HUES48 (cell line): ENCODE measurements at regions not wholly inside any gene's neighbourhood (a gene's known extent, or its start where the extent isn't known, plus 50 kb on each side); places are given as distances from the start of the nearest gene placed in this dataset.
A peak's percentile ranks its signal among the peaks of the same experiment; 100 is the strongest.

Experiments
- H3K27ac ChIP-seq: one replicate; pipeline ENCODE4 v1.7.0; 2013; ENCODE audit warnings: low read depth, low read length, inconsistent platforms
- H3K27me3 ChIP-seq: 2 replicates; pipeline ENCODE4 v1.6.1; 2013; ENCODE audit warnings: mild to moderate bottlenecking, low read length; ENCODE audit not compliant: control insufficient read depth, insufficient read depth
- H3K36me3 ChIP-seq: 2 replicates; pipeline ENCODE4 v1.6.1; 2013; ENCODE audit warnings: low read length; ENCODE audit not compliant: control insufficient read depth, insufficient read depth
- H3K4me1 ChIP-seq: 2 replicates; pipeline ENCODE4 v1.6.1; 2013; ENCODE audit warnings: mild to moderate bottlenecking, low read length; ENCODE audit not compliant: control insufficient read depth, insufficient read depth
- H3K4me3 ChIP-seq: 2 replicates; pipeline ENCODE4 v1.5.1; 2013; ENCODE audit warnings: mild to moderate bottlenecking, low read depth, low read length
- H3K9ac ChIP-seq: 2 replicates; pipeline ENCODE4 v1.6.1; 2013; ENCODE audit warnings: mild to moderate bottlenecking, low read depth, low read length, moderate library complexity
- H3K9me3 ChIP-seq: 2 replicates; pipeline ENCODE4 v1.6.1; 2013; ENCODE audit warnings: low read length; ENCODE audit not compliant: control insufficient read depth, insufficient read depth

- Histone ChIP-seq H3K4me1 (peaks cover 52% of the 10 kb centered on the region), H3K9ac (no peak overlapping the region), H3K27me3 (no peaks in the 10 kb centered on the region), H3K36me3 (no peaks in the 10 kb centered on the region), H3K9me3 (peaks cover 4% of the 10 kb centered on the region), H3K4me3 (no peak overlapping the region), H3K27ac (peak overlapping the region; percentile 59)
Measured at GRCh38 chr11:43074810-43075209, 237.0 kb upstream of the API5 start.

DNA sequence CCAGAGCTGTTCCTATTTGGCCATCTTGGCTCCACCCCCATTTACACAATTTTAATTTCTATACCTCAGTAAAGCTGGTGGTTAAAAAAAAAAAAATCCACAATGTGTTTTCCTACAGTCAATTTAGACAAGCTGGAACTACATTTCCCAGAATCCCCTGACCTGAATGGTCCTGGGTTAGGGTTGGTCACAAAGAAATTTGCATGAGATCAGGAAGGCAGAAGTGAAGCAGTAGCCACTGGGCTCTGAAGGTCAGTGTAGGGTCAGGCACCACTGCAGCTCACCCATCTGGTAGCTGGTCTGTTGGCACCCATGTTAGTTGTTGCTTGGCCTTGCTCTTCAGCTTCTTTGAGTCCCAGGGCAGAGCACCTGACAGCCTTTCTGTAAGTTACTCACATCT, 210.7 kb upstream of the API5 start:
- H3K9me3 ChIP-seq = peaks cover 13% of the 10 kb centered on the region
- no peaks in the 10 kb centered on the region for H3K27me3 ChIP-seq
- H3K36me3 ChIP-seq = no peaks in the 10 kb centered on the region
- no peak overlapping the region for H3K9ac ChIP-seq
- no peak overlapping the region for H3K27ac ChIP-seq
- H3K4me3 ChIP-seq = no peak overlapping the region
- H3K4me1 ChIP-seq = no peaks in the 10 kb centered on the region

DNA sequence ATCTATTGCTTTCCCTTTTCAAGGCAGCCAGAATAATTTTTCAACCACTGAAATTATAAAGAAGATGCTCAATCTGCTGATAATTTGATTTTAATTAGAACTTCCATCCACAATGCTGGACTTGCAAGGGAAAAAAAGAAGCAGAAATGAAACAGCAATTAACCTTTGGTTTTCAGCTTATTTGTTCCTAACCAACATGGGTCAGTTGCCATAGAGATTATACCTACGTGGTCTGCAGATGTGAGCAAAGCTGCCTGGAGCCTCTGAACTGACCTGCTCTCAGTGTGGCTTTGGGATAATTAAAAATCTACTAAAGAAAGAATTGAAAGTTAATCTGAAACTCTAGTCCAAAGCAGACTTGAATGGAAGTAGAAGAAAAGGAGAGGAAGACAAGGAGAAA, 195.7 kb upstream of the API5 start:
- H3K4me3 ChIP-seq = no peak overlapping the region
- H3K4me1 ChIP-seq = no peaks in the 10 kb centered on the region
- no peaks in the 10 kb centered on the region for H3K36me3 ChIP-seq
- H3K9me3 ChIP-seq = no peaks in the 10 kb centered on the region
- no peaks in the 10 kb centered on the region for H3K27me3 ChIP-seq
- H3K9ac ChIP-seq = no peak overlapping the region
- H3K27ac ChIP-seq = no peak overlapping the region

DNA sequence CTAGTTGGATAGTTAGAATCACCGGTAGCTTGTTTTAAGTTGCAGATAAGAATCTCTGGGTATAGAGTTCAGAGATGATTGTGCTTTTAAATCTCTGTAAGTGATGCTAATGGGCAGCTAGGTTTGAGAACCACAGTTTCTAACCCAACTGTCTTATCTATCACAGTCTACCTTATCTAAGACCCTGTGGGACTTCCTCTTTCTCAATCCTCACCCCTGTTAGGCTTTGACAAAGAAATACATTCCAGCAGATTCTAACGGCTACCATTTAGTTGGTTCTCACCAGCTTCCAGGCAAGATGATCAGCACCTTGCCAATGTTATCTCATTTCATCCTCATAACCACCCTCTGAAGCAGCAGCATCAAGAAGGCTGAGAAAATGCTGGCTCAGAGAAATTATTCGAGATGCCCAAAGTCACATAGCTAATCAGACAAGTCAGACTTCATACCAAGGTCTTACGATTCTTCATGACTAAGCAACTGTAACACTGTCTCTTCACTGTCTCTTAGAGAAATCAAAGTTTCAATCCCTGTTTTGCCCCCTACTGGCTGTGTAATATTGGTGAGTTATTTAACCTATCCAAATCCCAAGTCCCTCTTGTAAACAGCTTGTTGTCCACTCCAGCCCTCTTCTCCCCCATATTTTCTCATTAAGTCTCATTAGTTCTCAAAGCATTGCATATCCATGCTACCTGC, 192.4 kb upstream of the API5 start:
- no peaks in the 10 kb centered on the region for H3K27me3 ChIP-seq

GRCh38 chr11:43122546-43122945, 189.2 kb upstream of the API5 start:
- H3K4me3 ChIP-seq = no peak overlapping the region
- H3K36me3 ChIP-seq = no peaks in the 10 kb centered on the region
- H3K9ac ChIP-seq = no peak overlapping the region
- H3K27me3 ChIP-seq = no peaks in the 10 kb centered on the region
- H3K9me3 ChIP-seq = no peaks in the 10 kb centered on the region
- H3K4me1 ChIP-seq = no peaks in the 10 kb centered on the region
- no peak overlapping the region for H3K27ac ChIP-seq

More for the DNA sequence above, 192.4 kb upstream of the API5 start:
- no peak overlapping the region for H3K9ac ChIP-seq
- no peaks in the 10 kb centered on the region for H3K9me3 ChIP-seq
- no peaks in the 10 kb centered on the region for H3K4me1 ChIP-seq
- no peak overlapping the region for H3K27ac ChIP-seq
- no peak overlapping the region for H3K4me3 ChIP-seq
- no peaks in the 10 kb centered on the region for H3K36me3 ChIP-seq

DNA sequence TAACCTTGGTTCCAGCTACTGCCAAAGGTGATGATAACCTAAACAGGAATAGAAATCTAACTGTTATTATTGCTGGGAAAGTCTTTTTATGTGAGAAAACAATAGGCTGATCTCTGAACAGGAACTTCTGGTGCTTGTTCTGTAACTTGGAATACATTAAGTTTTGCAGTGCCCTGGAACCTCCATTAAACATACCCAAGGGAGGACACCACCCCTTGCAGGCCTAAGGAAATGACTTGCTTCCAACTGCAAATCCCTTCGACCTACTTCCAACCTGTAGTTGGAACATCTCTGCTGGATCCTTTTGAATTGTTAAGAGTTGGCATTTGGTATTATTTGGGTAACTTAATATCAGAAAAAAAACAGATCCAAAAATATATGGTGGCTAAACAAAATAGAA, 188.4 kb upstream of the API5 start:
- no peaks in the 10 kb centered on the region for H3K36me3 ChIP-seq
- no peaks in the 10 kb centered on the region for H3K9me3 ChIP-seq
- H3K4me3 ChIP-seq = no peak overlapping the region
- H3K27me3 ChIP-seq = no peaks in the 10 kb centered on the region
- no peak overlapping the region for H3K27ac ChIP-seq
- no peak overlapping the region for H3K9ac ChIP-seq
- H3K4me1 ChIP-seq = no peaks in the 10 kb centered on the region

DNA sequence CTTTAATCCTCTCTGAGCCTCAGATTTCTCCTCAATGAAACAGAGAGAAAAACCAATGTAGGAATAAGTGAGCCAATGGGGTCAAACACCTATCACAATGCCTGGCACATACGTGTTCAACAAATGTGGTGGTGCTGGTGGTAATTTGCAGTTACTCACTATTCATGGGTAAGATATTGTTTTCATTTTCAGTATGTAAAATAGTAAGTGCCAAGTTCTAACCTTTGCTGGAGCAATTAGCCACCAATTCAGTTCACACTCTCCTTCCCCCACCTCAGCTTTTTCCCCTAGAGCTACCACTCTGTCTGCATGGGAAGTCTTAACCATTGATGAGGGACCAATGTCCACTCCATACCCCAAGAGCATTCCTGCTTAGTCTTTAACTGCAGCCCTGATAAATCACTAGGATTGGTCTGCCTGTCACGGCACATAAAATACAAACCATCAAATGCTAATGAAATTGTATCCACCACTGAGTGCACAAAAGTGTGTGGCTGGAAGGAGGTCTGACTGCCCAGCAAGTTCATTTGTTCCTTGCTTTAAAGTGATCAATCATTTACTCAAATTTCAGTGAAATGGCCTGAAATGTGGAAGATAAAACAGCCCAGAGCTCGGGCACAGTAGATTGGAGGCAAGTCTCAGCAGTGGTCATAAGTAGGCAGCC, 187.4 kb upstream of the API5 start:
- Histone ChIP-seq H3K27ac (no peak overlapping the region), H3K4me3 (no peak overlapping the region), H3K36me3 (no peaks in the 10 kb centered on the region), H3K4me1 (no peaks in the 10 kb centered on the region), H3K9ac (no peak overlapping the region), H3K27me3 (no peaks in the 10 kb centered on the region), H3K9me3 (no peaks in the 10 kb centered on the region)

DNA sequence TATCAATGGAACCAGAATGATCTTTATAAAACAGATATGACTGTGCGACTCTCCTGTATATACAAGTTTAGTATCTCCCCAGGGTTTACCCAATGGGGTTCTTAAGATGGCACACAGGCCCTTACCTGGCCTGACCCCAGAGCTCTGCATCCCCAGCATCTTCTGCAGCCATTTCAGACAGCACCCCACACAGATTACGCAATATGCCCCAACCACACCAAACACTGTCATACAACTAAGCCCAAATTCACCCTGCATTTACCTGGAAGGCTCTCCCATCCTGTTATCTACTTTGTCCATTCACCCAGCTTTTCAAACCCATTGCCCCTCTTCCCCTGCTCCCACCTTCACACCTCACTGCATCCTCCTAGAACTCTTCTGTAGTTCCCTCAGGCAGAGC, 182.5 kb upstream of the API5 start:
- H3K4me1 ChIP-seq = no peaks in the 10 kb centered on the region
- no peak overlapping the region for H3K9ac ChIP-seq
- no peaks in the 10 kb centered on the region for H3K36me3 ChIP-seq
- H3K27ac ChIP-seq = no peak overlapping the region
- H3K4me3 ChIP-seq = no peak overlapping the region
- H3K9me3 ChIP-seq = no peaks in the 10 kb centered on the region
- H3K27me3 ChIP-seq = no peaks in the 10 kb centered on the region

DNA sequence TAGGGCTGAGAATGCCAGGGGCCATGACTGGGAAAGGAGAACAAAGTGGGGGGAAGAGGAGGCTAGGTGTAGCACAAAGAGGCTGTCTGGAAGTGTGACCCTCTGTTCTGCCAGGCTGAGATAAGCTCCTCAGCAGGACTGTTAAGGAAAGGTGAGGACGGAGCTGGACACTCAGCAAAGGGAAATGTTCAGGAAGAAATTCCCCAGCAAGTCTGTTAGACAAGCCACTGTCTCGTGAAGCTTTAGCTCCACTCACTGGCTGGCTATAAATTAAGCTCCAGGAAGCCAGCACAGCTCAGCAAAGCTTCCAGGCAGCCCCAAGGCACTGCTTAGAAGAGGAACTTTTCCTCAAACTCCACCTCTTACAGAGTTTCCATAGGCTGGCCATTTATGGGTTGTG, 181.2 kb upstream of the API5 start:
- Histone ChIP-seq H3K4me3 (no peak overlapping the region), H3K36me3 (no peaks in the 10 kb centered on the region), H3K4me1 (no peaks in the 10 kb centered on the region), H3K27me3 (no peaks in the 10 kb centered on the region), H3K27ac (no peak overlapping the region), H3K9me3 (no peaks in the 10 kb centered on the region), H3K9ac (no peak overlapping the region)

GRCh38 chr11:43135966-43136534, 175.7 kb upstream of the API5 start:
- no peak overlapping the region for H3K4me3 ChIP-seq
- no peaks in the 10 kb centered on the region for H3K9me3 ChIP-seq
- H3K36me3 ChIP-seq = no peaks in the 10 kb centered on the region
- no peaks in the 10 kb centered on the region for H3K4me1 ChIP-seq
- no peaks in the 10 kb centered on the region for H3K27me3 ChIP-seq
- H3K27ac ChIP-seq = no peak overlapping the region
- no peak overlapping the region for H3K9ac ChIP-seq

DNA sequence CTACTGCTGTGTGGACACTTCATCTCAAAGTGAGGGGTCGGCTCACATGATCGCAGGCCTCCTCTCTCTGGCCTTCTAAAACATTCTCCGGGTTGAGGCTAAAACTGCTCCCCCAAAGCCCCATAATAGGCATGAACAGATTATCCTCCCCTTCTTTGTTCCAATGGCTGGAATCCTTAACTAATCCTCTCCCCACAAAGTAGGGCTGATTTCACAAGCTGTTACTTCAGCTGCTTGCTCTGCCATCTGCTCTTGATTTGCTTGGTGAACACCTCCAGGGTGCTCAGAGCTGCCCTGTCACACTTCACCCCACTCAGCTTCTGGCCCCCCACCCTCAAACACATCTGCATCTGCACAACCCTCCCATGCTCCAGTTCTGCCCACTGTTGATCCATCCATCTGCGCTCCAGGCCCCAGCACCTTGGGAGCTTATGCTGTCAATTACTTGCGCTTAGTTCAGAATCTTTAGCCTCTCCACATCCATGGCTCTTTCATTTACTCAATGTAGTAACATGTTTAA, 173.1 kb upstream of the API5 start:
- no peaks in the 10 kb centered on the region for H3K36me3 ChIP-seq
- H3K27ac ChIP-seq = no peak overlapping the region
- H3K9ac ChIP-seq = no peak overlapping the region
- no peaks in the 10 kb centered on the region for H3K9me3 ChIP-seq
- no peaks in the 10 kb centered on the region for H3K27me3 ChIP-seq
- no peaks in the 10 kb centered on the region for H3K4me1 ChIP-seq
- no peak overlapping the region for H3K4me3 ChIP-seq
